ENCODE measurements at regions not wholly inside any gene's neighbourhood (a gene's known extent, or its start where the extent isn't known, plus 50 kb on each side); places are given as distances from the start of the nearest gene placed in this dataset.

DNA sequence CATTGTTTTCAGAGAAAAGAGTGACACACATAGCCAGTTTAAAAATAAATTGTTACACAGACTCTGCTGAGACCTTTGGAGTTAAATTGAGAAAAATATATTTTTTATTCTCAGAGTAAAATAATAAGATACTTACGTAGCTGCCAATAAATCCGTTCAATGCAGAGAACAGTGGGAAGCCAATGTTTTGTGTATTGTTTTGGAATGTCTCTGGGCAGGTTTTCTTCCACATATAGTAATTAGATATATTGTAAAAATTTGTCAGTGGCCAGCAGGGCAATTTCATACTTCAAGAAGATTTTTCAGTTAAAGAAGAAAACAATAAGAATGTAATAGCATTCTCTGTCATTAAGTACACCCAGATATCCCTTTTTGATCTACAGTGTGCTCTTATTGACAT is 999.5 kb upstream of the INTU start:
- no peak for TF ChIP-seq ZFP30 (CRISPR knock-in tag; IDR thresholded peaks at IDR 0.05)
- no peak for TF ChIP-seq ESRRG (CRISPR knock-in tag; IDR thresholded peaks at IDR 0.05)
- TF ChIP-seq, protein P1, sequence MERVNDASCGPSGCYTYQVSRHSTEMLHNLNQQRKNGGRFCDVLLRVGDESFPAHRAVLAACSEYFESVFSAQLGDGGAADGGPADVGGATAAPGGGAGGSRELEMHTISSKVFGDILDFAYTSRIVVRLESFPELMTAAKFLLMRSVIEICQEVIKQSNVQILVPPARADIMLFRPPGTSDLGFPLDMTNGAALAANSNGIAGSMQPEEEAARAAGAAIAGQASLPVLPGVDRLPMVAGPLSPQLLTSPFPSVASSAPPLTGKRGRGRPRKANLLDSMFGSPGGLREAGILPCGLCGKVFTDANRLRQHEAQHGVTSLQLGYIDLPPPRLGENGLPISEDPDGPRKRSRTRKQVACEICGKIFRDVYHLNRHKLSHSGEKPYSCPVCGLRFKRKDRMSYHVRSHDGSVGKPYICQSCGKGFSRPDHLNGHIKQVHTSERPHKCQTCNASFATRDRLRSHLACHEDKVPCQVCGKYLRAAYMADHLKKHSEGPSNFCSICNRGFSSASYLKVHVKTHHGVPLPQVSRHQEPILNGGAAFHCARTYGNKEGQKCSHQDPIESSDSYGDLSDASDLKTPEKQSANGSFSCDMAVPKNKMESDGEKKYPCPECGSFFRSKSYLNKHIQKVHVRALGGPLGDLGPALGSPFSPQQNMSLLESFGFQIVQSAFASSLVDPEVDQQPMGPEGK (CRISPR knock-in tag; IDR thresholded peaks at IDR 0.05; ENCODE audit: borderline replicate concordance): no peak
- TF ChIP-seq, protein P2, sequence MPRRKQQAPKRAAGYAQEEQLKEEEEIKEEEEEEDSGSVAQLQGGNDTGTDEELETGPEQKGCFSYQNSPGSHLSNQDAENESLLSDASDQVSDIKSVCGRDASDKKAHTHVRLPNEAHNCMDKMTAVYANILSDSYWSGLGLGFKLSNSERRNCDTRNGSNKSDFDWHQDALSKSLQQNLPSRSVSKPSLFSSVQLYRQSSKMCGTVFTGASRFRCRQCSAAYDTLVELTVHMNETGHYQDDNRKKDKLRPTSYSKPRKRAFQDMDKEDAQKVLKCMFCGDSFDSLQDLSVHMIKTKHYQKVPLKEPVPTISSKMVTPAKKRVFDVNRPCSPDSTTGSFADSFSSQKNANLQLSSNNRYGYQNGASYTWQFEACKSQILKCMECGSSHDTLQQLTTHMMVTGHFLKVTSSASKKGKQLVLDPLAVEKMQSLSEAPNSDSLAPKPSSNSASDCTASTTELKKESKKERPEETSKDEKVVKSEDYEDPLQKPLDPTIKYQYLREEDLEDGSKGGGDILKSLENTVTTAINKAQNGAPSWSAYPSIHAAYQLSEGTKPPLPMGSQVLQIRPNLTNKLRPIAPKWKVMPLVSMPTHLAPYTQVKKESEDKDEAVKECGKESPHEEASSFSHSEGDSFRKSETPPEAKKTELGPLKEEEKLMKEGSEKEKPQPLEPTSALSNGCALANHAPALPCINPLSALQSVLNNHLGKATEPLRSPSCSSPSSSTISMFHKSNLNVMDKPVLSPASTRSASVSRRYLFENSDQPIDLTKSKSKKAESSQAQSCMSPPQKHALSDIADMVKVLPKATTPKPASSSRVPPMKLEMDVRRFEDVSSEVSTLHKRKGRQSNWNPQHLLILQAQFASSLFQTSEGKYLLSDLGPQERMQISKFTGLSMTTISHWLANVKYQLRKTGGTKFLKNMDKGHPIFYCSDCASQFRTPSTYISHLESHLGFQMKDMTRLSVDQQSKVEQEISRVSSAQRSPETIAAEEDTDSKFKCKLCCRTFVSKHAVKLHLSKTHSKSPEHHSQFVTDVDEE (CRISPR knock-in tag; IDR thresholded peaks at IDR 0.05): no peak
- TF ChIP-seq OSR1 (CRISPR knock-in tag; IDR thresholded peaks at IDR 0.05): no peak
- TF ChIP-seq TCF4 (CRISPR knock-in tag; IDR thresholded peaks at IDR 0.05; ENCODE audit: borderline replicate concordance): no peak
- no peak for TF ChIP-seq ZFP3 (CRISPR knock-in tag; IDR thresholded peaks at IDR 0.05)
- TF ChIP-seq SNAI2 (CRISPR knock-in tag; IDR thresholded peaks at IDR 0.05): no peak
- TF ChIP-seq POU6F1 (CRISPR knock-in tag; IDR thresholded peaks at IDR 0.05; ENCODE audit: borderline replicate concordance, low read depth): no peak
